ENCODE measurements at regions not wholly inside any gene's neighbourhood (a gene's known extent, or its start where the extent isn't known, plus 50 kb on each side); places are given as distances from the start of the nearest gene placed in this dataset.

DNA sequence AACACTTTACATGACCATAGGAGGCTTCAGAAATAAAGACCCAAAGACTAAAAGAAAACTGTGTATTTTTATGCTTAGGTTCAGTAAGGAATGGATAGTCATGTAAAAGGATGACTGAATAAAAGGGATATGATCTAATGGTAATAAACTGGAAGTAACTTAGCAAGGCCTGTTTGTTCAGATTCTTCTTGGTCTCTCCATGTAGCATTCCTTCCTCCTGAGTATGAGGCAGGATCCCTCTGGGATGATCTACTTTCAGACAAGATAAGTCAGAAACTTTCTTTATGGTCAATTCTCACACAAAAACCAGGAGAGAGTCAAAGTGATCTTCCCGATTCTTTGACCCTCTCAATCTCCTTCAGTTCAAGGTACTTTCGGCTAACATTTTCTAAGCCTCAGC is 340.8 kb upstream of the DCBLD2 start:
- TF ChIP-seq CTCF (IDR thresholded peaks at IDR 0.05; ENCODE audit: low read depth, low read length): no peak
- in situ Hi-C loops (cut with HindIII; ENCODE audit: low sequenced_read_pairs): no loop called here

GRCh38 chr3:99240700-99241099 is 339.2 kb upstream of the DCBLD2 start:
- TF ChIP-seq CTCF (IDR thresholded peaks at IDR 0.05; ENCODE audit: low read depth, low read length): no peak
- peak; percentile 24 for DNase-seq (ENCODE audit: low read depth, low spot score)
- in situ Hi-C loops (cut with HindIII; ENCODE audit: low sequenced_read_pairs): no loop called here
- no peak overlapping the region for H3K4me3 ChIP-seq (ENCODE audit: low read depth, low read length)

More for the DNA sequence above, 340.8 kb upstream of the DCBLD2 start:
- DNase-seq (ENCODE audit: low read depth, low spot score): peak; percentile 35
- H3K4me3 ChIP-seq (ENCODE audit: low read depth, low read length): no peak overlapping the region

- no peak overlapping the region for H3K4me3 ChIP-seq (ENCODE audit: low read depth, low read length)
- DNase-seq (ENCODE audit: low read depth, low spot score): no peak
- TF ChIP-seq CTCF (IDR thresholded peaks at IDR 0.05; ENCODE audit: low read depth, low read length): no peak
- in situ Hi-C loops (cut with HindIII; ENCODE audit: low sequenced_read_pairs): no loop called here
Observed at GRCh38 chr3:99236576-99236975, 335.1 kb upstream of the DCBLD2 start.

GRCh38 chr3:99232696-99233095 is 331.2 kb upstream of the DCBLD2 start:
- in situ Hi-C loops (cut with HindIII; ENCODE audit: low sequenced_read_pairs): no loop called here
- no peak for TF ChIP-seq CTCF (IDR thresholded peaks at IDR 0.05; ENCODE audit: low read depth, low read length)
- no peak for DNase-seq (ENCODE audit: low read depth, low spot score)
- H3K4me3 ChIP-seq (ENCODE audit: low read depth, low read length): no peak overlapping the region

DNA sequence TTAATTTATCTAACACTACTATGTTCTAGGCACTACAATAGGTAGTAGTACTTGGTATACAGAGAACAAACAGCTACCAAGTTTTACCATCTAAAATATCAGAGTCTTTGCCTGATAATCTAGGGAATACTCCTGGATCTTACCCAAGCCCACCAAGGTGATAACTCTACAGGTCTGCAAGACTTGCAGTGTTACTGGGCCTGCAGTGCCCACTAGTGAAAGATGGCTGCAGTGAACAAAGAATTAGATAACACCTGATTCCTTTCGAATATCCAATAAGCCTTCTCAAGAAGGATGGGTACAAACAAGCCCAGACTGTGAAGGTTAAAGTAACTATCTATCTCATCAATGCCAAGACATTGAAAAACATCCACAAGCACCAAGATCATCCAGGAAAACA is 317.0 kb upstream of the DCBLD2 start:
- TF ChIP-seq CTCF (IDR thresholded peaks at IDR 0.05; ENCODE audit: low read depth, low read length): no peak
- in situ Hi-C loops (cut with HindIII; ENCODE audit: low sequenced_read_pairs): no loop called here
- DNase-seq (ENCODE audit: low read depth, low spot score): no peak
- no peak overlapping the region for H3K4me3 ChIP-seq (ENCODE audit: low read depth, low read length)

DNA sequence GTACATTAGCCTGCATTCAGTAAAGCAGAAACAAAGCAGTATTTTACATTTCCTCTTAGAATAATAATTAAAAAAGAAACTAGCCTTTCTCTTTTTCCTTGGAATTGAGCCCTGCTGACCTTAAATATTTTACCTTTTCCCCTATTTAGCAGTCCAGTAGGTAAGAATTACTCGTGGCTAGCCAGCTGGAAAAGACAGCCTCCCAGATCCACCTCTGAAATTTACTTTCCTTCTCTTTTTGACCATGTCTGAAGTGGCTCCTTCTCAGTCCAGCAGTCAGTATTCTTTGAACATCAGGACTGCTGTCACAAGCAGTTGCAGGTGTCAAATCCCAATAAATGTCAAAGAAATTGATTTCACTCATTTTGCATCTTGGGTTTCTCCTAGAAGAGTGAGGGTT is 311.5 kb upstream of the DCBLD2 start:
- no peak for DNase-seq (ENCODE audit: low read depth, low spot score)
- no peak for TF ChIP-seq CTCF (IDR thresholded peaks at IDR 0.05; ENCODE audit: low read depth, low read length)
- no peak overlapping the region for H3K4me3 ChIP-seq (ENCODE audit: low read depth, low read length)
- in situ Hi-C loops (cut with HindIII; ENCODE audit: low sequenced_read_pairs): no loop called here

GRCh38 chr3:99211309-99211708 is 309.8 kb upstream of the DCBLD2 start:
- in situ Hi-C loops (cut with HindIII; ENCODE audit: low sequenced_read_pairs): no loop called here
- DNase-seq (ENCODE audit: low read depth, low spot score): no peak
- TF ChIP-seq CTCF (IDR thresholded peaks at IDR 0.05; ENCODE audit: low read depth, low read length): no peak
- H3K4me3 ChIP-seq (ENCODE audit: low read depth, low read length): no peak overlapping the region
